ENCODE measurements at regions not wholly inside any gene's neighbourhood (a gene's known extent, or its start where the extent isn't known, plus 50 kb on each side); places are given as distances from the start of the nearest gene placed in this dataset.
A peak's percentile ranks its signal among the peaks of the same experiment; 100 is the strongest.
"Not testable (repeated sequence)": the region's sequence is repeated elsewhere in the genome, so short reads cannot be mapped to it uniquely, and the experiment has no call there.

DNA sequence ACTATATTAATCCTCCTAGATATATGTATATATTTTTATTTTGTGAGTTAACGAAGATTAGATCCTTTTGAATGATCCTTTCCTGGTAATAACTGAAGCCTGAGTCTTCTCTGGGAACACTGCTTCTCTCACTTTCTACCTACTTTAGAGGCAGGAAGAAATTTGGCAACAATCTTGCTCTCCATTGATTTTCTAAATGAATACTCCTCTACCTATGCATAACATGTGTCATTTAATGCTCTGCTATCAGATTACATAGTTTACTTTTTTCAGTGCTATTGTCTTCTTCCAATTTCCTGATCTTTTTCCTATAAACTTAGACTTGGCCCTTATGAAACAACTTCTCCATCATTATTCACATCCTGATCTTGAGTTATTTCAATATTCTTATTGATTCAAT, 60.4 kb upstream of the PDHA2 start:
- DNase-seq: no peak

DNA sequence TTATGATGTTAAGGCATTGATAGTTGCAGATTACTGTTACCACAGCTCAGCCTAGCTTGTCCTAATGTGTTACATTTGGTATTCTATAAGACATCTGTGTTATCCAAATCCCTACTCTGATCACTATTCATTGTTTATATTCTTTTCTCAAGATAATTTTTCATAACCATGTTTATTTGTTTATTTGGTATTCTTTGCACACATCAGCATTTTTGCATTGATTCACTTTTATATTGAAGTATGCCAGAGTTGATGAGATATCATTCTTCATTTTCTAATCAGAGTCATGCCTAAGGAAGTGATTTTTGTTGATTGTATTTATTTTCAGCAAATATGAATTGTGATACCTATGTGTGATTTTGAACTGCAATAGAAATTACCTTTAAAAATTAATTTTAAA, 61.2 kb upstream of the PDHA2 start:
- no peak for DNase-seq

DNA sequence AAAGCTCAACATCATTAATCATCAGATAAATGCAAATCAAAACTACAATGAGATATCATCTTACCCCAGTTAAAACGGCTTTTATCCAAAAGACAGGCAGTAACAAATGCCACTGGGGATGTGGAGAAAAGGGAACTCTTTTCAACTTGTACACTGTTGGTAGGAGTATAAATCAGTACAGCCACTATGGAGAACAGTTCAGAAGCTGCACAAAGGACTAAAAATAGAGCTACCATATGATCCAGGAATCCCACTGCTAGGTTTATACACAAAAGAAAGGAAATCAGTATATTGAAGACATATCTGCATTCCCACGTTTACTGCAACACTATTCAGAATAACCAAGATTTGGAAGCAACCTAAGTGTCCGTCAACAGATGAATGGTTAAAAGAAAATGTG, 69.3 kb upstream of the PDHA2 start:
- DNase-seq: not testable (repeated sequence)

DNA sequence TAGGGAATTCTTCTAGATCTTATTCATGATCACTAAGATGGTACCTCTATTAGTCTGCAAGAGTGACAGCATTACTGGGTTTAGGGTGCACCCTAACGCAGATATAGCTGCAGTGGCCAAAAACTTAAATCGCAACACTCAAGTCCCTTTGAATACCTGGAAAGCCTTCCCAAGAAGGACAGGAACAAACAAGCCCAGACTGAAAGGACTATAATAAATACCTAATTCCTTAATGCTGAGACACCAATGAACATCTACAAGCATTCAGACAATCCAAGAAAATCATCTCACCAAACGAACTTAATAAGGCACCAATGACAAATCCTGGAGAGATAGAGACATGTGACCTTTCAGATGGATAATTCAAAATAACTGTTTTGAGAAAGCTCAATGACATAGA, 74.9 kb upstream of the PDHA2 start:
- DNase-seq: no peak

DNA sequence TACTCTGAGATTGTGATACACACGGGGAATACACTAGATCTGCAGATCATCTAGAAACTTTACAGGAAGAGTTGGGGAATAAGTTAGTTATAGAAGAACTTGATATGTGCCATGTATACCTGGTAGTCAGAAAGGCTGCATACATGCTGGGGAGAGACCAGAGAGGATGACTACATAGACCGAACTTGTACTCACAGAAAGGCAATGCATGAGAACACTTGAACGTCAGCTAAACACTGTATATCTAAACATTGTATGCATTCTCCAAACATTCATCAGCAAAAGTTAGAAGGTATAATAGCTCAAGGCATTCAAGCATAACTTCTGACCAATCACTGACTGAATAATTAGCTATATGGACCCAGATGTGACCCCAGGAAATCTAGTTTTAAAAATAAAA, 78.0 kb upstream of the PDHA2 start:
- no peak for DNase-seq

DNA sequence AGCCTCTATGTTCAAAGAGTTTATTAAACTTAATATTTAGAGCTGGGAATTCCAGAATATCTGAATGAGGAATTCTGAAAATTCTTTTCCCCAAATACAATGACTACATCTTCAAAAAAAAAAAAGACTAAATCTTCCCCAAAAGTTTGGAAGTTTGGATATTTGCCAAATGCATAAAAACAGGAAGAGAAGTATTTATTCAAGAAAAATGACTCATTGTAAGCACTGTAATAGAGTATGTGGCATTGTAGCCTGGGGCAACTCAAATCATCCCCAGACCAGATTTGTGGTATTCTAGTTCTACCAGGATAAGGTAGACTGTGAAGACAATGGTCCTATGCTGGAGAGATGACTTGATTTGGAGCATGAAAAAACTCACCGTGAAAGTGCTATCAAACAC, 78.5 kb upstream of the PDHA2 start:
- no peak for DNase-seq

DNA sequence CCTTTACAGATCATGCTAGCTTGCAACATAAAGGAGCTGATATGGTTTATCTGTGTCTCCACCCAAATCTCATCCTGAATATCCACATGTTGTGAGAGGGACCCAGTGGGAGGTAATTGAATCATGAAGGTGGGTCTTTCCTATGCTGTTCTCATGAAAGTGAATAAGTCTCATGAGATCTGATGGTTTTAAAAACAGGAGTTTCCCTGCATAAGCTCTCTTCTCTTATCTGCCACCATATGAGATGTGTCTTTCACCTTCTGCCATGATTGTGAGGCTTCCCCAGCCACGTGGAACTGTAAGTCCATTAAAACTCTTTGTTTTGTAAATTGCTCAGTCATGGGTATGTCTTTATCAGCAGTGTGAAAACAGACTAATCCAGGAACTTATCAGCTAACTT, 79.2 kb upstream of the PDHA2 start:
- not testable (repeated sequence) for DNase-seq

DNA sequence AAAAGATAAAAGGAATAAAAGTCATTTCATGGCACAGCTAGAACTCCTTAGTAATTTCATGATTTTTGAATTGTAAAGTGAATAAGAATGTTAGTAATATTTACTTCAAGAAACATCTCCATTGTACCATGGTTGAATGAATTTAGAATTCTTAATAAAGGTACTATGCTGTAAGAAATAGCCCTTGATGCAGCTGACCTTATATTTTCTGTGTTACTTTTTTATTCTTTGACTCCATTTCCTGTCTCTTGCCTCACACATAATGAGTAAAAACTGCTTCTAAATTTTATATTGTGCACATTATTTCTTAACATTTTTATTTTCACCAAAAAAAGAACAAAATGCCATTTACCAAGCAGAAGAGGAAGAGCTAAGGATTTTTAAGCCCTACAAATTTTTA, 81.9 kb upstream of the PDHA2 start:
- DNase-seq: no peak

DNA sequence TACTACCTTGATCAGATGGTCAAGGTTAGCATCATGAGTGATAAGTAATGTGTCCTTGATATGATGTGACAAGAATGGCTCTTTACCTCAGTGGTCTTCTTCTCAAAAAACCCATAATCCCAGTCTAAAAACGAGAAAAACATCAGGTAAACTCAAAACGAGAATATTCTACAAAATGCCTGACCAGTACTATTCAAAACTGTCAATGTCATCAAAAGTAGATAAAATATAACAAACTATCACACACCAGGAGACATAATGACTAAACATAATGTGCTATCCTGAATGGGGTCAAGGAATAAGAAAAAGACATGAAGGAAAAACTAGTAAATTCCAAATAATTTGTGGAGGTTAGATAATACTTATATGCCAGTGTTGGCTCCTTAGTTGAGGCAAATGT, 85.2 kb upstream of the PDHA2 start:
- no peak for DNase-seq

DNA sequence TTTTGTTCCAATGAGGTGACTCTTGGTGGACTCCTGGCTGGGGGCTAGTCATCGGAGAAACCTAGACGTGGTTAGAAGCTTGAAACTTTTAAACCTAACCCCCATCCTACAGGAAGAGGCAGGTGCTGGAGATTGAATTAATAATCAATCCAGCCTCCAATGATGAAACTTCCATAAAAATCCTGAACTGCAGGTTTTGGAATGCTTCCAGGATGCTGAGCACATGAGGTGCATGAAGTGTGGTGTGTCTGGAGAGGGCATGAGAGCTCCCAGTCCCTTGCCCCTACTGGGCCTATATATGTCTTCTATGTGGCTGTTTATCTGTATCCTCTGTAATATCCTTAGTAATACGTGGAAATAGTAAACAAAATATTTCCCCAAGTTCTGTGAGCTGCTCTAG, 90.7 kb upstream of the PDHA2 start:
- DNase-seq: no peak

DNA sequence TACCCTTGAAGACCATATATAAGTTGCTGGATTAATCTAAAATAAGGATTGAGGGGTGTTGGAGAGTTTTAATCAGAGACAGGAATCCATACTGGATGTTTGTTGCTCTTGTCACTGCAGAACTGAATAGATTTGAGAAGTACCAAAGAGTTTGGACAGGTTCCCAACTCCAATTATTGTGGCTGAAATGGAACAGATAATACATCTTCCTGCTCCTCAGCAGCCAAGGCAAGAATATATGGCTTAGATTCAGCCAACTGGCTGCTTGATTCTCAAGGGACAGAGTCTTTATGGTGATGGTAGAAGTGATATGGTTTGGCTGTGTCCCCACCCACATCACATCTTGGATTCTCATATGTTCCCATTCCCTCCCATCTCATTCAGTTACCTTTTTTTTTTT, 97.0 kb upstream of the PDHA2 start:
- DNase-seq: peak; percentile 49 to 71

DNA sequence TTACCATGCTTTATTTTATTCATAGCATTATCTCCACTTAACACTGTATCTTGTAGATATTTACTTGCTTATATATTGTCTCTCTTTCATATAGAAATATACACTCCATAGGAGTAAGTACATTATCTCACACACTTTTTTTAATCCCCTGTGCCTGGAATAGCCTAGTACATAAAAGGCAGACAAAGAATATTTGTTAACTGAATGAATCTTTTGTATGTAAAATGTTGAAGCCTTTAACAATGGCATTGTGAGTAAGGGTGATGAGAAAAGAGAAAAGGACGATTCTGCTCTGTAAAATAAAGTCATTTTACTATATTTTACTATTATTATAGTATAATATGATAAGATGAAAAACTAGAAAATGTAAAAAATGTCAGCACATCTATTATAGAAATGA, 97.7 kb upstream of the PDHA2 start:
- DNase-seq: no peak

DNA sequence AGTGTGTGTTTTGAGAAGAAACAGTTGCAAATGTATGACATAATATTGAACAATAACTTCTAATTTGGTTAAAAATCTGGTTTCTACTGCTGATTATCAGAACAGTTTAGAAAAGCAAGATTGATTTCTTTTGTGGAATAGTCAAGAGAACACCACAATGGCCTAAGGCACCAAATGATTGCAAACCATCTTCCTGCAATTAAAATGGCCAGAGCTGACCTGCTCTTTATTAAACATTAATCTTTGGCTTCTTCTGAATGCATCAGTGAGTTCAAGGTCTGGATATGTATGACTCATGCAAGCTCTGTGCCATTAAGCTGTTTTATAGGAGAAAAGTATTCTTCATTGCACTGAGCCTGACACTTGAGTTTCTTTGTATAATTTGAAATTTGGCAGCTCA, 107.8 kb upstream of the PDHA2 start:
- DNase-seq: peak in 1 of 2 experiments; percentile 52

DNA sequence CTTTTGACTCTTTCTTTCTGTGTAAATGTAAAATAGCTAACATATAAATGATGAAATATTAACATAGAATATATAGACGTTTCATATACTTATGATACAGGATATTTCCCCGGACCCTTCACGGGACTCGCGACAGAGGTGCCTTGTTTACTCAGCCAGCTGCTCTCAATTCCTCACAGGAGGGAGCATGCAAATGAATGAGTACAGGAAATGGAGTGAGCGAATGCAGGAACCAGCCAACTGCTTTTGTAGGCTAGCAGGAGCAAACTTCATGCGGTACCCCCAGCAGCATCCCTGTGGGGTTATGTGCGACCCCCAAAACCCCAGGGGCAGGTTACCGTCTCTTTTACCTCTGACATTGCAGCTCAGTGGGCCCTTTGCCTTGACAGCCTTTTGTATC, 110.3 kb upstream of the PDHA2 start:
- DNase-seq: no peak

DNA sequence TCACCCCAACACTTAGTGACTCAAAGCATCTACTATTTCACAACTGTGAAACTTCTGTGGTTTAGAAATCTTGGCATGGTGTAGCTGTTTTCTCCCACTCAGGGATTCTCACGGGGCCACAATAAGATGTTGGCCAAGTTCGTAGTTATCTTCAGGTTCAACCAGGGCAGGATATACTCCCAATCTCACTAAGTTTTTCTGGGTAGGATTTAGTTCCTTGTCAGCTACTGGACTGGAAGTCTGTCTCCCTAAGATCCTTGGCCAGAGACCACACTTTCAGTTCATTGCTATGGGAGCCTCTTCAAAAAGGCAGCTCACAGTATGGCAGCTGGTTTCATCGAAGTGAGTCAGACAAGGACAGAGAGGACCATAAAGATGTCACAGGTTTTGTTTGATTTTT, 111.7 kb upstream of the PDHA2 start:
- DNase-seq: no peak

DNA sequence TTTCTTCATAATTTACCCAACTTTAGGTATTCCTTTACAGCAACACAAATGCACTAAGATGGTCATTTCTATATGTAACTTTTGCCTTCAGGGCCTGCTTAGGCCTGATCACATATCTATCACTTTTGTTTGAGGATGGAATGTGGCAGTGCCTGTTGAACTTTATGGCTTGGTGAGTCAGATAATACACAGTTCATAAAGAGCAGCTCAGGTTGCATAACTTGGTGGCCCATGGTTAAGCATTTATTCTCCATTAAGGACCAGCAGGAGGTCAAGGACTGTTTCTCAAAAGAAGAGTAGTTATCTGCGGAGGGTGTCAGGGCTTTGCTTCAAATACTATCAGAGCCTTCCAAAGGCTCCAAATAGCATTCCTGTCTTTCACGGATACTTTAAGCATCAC, 124.1 kb upstream of the PDHA2 start:
- no peak for DNase-seq

DNA sequence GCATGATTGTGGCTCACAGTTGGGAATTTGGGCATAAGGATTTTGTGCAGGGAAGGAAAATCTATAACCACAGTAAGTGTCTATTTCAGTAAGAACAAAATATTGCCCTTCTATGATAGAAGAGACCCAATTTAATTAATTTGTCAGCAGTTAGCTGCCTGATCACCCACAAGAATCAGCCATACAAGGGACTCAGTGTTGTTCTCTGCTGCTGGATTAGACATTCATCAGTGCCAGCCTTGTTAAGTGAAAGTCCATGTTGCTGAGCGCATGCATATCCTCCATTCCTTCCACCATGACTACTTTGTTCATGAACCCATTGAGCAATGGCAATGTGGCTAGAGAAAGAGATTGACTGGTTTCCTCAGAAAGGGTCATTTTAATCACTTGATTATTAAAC, 125.3 kb upstream of the PDHA2 start:
- DNase-seq: no peak

DNA sequence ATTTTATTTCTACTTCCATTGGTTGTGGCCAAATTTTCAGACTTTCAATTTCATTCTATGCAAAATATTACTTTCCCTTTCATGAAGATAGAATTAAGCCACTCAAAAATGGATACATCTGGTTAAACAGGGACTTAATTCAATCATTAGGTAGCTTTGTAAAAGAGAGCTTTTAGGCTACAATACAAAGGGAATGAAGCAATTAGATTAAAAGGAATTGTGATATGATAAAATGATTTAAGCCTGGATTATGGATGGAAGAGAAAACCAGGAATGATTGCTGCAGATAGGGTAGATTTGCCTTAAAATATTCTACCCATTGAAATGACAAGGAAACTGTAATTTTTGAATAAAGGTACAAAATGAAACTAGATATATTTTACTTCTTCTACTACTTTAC, 134.6 kb upstream of the PDHA2 start:
- DNase-seq: no peak

DNA sequence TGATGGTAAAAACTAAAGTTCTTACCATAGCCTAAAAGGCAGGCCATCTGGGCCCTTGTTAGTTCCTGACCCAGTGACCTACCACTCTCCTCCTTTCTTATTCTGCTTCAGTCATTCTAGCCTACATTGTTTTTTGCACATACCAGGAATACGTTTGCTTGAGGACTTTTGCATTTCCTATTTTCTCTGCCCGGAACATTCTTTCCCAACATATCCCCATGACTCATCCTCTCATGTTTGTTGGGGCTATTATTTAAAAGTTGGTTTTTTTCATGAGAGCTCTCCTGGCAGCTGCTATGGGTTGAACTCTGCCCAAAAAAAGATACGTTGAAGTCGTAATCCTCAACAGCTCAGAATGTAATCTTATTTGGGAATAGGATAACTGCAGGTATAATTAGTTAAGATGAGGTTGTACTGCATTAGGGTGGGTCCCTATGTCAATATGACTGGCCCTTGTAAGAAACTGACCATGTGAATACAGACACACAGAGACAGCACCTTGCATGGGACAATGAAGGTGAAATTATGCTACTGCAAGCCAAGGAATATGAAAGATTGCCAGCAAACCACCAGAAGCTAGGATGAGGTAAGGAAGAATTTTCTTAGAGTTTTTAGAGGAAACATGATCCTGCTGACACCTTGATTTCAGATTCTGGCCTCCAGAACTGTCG, 138.3 kb upstream of the PDHA2 start:
- DNase-seq: peak in 1 of 2 experiments; percentile 30

DNA sequence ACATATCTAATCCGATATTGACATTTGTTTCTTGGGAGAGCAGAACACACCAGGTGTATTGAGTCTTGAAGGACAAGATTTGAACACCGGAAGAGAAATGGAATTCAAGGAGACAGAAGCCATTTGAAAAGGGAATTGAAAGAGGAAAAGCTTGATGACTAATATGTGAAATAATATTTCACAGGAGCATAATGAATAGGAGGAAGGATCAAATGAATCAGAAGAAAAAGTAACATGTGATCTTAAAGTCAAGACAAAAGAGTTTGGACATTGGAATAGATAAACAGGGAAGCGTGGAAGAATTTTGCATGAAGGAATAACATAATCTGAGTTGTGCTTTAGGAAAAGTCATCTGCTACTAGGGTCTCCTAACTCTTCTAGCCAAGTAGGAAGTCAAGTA, 145.5 kb upstream of the PDHA2 start:
- DNase-seq: no peak

DNA sequence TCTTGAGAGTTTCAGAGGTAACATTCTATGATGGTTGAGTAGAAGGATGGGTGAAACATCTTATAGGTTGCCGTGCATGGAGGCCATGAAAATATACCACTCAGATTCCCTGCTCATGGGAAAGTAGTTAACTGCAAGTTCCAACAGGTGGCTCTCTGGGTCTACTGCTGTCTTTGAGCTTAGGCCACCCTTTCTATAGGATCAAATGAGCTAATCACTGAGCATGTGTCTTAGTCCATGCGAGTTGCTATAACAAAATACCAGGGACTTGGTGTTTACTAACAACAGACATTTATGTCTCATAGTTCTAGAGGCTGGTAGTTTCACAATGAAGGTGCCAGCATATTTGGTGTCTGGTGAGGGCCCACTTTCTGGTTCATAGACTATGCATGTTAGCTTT, 144.8 kb upstream of the UNC5C start:
- DNase-seq: peak in 1 of 2 experiments; percentile 2

DNA sequence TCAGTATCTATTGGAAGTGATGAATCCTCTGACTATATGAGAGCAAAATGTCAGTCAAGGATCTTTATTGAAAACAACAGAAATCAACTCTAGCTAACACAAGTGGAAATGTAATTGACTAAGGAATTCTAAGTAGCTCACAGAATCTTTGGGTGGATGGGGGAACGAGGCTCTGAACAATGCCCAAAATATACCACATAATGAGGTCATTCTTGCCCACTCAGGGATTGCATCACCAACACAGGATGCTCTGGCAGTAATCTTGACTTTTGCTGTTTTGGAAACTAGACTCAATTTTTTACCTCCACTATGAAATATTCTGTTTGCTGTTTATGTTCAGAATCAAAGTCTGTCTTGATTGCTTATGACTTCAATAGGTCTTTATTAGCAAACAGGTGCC, 127.4 kb upstream of the UNC5C start:
- no peak for DNase-seq

DNA sequence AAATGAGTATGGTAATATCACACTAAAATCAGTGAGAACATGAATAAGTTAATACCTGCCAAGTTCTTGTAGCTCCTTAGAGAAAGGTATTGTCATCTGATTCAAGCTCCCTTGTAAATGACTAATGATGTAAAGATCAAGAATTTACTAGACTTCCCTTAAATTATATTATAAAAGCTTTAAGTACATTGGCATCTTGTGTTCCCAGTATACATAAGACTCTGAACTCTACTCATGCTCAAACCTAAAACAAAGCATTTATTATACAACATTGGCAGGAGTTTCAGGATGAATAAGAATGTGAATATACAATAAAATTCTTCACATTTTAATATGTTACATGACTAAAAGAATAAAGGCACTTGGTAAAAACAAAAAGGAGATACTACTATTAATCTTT, 126.8 kb upstream of the UNC5C start:
- no peak for DNase-seq

DNA sequence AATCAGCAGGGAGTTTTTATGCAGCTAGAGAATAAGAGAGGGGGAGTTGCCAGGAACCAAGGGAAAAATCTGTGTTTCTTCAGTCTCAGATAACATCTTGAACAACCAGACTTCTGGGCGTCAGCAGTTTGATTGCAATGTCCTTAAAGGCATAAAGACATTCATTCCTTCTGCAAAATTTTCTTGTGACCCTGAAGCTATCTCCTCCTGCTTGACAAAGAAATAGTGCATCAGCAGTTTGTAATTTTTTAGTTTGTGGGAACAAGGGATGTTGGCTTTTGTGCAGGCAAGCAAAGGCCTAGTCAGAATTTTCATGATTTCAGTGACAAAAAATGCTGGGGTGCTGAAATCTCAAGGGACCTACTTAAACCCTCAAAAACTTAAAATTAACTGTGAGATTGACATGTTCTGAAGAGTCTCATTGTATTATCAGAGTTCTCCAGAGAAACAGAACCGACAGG, 125.8 kb upstream of the UNC5C start:
- DNase-seq: no peak

DNA sequence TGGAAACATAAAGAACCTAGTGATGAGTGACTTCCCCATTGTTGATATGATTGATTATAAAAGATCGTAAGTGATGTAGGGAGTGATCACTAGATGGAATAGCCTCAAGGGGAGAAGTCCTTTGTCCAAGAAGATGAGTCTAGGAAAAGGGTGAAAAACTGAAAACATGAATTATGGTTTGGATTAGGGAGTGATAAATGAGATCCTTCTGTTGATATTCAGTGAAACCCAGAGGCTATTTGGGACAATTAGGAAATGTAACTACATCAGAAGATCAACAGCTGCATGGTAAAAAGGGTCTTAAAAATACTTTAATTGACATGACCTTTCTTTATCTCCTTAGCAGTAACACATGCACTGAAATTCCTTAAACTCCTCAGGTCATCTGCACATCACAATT, 124.0 kb upstream of the UNC5C start:
- DNase-seq: no peak

DNA sequence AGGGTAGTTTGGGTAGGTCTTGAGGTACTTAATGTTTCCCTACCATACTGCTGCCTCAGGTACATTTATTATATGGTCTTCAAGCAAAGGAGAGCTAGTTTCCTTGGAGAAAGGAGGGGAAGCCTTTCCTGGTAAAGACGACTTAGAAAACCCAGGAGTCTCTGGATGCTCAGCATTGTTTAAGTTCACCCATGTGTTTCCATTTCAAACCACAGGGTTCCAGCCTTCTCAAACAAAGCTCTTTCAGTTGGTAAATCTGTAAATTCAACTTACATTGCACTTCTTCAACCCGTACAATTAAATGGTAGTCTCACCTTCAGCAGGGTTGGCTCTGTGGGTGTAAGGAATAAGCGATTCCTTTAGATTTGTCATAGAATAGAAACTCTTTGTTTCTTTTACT, 111.9 kb upstream of the UNC5C start:
- no peak for DNase-seq

Data from NCI-H446 (cell line).